NCI-H2029 treated with DMSO at 0.1 percent for 48 hours (cell line): ENCODE measurements at regions not wholly inside any gene's neighbourhood (a gene's known extent, or its start where the extent isn't known, plus 50 kb on each side); places are given as distances from the start of the nearest gene placed in this dataset.

Experiments used
- DNase-seq: peaks from one replicate; lab custom pipeline; 2025; lab: John Stamatoyannopoulos, UW

DNA sequence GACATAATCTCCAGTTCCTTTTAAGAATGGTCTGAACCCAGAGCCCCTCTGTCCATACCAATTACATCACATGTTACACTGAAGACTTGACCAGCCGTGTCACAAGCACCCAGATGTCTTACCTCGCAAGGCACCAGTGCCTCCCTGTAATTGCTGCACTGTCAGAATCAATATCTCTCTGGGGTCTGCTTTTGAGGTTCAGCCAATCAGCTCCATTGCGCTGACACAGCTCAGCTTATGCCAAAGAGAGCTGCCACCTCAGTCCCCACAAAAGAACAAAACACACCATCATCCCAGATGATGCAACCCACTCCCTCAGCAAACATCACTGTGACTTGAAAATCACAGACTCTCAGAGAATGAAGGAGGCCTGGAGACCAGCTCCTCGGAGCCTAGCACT, 82.5 kb upstream of the SORBS2 start:
- no peak for DNase-seq

DNA sequence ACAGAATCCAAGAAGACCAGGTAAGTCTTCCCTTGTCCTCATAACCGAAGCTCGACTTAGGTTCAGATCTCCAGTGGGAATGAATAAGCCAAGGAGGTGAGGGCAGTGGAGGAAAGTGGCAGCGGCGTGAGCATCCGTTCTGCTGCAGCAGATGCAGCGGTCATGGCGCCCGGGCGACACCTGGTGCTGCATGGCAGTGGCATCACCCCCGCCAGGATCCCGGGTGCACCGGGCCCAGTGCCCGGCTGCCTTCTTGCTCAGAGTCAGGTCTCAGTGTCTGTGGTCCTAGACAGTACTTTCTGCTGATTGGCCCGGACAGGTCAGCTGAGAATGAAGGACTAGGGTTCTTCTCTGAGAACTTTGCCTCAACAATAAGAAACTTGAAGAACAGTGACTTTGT, 83.4 kb upstream of the SORBS2 start:
- DNase-seq, result no peak

DNA sequence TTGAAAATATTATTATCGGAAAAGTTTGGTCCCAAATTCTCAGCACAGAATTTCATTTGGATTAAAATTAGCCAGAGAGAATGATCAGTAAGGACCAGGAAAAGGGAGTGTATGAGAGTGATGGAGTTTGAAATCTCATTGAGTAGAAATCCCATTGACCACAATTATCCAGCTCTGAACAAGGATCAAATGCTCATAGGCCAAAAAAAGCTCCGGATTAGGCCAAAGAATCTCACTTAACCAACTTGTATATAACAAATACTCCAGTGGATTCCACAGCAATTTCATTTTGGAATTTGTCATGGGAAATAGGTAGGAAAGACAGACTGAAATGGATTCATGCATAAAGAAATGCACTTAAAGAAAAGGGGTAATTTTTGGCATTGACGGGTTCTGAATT, 83.9 kb upstream of the SORBS2 start:
- no peak for DNase-seq

DNA sequence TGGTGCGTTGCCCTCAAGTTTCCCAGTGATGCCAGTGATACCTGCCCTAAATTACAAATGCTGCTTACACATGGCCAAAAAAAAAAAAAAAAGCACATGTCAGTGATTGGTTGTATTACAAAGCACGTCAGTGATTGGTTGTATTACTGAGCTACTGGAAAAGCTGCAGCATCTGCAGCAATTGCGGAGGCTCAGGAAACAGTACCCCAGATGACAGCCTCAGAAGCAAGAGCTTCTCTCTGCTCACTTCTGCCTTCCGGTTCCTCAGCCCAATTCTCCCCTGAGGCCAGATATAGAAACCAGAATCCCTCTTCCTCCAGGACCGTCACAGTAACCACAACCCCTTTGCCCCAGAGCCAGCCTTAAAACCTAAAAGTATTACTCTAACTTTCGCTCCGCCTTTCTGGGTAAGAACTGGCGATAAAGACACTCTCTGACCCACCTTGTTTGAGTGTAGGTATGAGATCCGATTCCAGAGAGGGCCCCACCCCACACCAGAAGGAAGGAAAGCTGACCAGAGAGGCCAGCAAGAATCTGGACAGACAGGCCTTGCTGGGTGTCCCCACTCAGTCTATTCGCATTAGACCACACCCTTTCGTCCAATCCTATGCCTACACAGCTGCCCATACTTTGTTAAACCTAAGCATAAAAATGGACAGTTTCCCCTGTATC, 85.0 kb upstream of the SORBS2 start:
- no peak for DNase-seq

DNA sequence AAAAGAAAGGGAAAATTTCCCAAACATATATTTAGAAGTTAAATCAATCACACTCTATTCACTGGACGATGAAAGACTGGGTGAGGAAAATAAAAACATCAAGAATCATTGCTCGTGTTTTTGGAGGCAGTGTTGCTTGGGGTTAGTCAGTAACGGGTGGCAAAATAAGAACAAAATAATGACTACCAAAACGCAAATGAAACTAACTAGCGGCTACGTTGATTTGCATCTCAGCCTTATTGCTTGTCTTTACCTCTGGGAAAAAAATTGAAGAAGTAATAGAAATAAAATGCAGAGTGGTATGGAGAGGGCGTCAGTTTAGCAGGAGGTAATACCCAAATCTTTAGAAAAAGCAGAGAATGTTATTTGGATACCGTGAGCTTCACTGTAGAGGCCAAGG, 86.4 kb upstream of the SORBS2 start:
- no peak for DNase-seq

DNA sequence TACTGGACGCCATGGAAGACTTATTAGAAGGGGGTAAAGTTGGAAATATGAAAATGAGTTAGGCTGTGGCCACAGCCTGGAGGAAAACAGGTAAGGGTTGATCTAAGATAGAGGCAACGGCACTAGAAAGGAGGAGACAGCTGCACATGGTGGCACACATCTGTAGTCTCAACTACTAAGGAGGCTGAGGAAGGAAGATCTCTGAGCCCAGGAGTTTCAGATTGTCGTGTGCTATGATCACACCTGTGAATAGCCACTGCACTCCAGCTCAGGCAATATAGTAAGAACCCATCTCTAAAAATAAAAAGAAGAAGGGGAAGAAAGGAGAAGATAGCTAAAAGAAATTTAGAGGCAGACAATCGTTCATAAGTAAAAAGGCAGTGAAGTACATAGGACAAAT, 87.8 kb upstream of the SORBS2 start:
- DNase-seq, result no peak

DNA sequence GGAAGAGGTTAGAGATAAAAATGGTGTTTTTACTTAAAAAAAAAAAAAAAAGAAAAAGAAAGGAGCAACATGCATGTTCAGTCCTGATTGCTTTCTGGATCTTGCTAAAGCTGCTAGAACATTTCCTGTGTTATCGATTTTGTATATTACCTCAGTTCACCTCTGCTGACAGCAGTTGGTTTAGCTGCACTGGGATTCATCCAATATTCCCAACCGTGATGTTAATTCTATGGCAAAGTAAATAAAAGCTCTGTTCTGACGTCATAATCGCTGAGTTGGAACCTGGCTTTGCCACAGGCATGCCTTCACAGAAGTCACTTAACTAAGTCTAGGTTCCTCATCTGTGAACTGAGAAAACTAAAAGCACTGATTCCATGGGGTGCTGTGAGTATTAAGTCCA, 90.7 kb upstream of the SORBS2 start:
- peak; percentile 6 for DNase-seq

DNA sequence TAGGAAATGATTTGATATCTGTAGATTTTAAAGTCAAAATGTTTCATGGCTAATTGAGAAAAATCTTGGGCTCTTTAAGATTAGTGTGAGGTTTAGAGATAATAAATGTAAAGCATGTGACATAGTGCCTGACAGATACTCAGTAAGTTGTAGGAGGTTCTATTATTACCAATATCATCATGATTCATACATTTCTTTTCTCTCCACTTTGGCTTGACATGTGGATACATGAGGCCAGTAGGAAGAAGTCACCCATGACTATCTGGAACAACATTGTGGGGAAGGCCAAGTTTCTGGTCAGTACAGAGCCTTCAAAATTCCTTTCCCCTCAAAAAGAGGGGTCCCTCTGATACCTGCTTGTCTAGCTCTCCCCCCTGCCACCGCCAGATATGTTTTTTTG, 91.2 kb upstream of the SORBS2 start:
- no peak for DNase-seq

DNA sequence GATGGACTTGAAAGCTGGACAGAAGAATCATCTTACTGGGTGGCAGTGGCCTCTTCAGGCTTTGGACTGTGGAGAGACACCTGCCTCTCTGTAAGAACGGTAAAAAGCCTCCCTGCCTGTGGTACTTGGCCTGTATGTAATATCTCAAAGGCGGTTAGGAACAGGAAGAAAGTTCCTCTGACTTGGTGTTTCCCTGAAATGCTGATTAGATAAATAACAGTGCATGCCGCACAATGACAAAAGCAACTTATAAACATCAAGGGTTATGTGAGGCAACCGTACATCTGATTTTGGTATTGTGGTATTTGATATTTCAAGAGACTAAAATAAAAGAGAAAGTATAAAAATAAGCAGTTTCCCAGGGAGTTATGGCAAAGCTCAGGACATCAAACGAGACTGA, 92.4 kb upstream of the SORBS2 start:
- DNase-seq, result no peak

DNA sequence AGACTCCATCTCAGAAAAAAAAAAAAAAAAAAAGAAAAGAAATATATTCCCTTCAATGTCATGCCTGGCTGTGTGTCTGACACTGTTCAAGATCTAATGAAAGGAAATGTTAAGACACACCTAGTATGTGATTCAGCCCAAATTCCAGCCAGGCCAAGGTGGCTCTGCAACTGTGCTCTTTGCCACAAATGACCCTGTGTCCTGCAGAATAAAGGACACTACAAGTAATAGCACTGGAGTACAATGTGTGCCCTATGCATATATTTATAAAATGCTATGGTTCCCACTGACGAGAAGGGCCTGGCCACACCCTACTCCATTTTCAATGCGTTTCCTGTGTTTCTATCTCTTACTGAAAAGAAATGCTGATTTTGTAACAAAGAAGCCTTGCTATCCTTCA, 98.0 kb upstream of the SORBS2 start:
- DNase-seq, result no peak

DNA sequence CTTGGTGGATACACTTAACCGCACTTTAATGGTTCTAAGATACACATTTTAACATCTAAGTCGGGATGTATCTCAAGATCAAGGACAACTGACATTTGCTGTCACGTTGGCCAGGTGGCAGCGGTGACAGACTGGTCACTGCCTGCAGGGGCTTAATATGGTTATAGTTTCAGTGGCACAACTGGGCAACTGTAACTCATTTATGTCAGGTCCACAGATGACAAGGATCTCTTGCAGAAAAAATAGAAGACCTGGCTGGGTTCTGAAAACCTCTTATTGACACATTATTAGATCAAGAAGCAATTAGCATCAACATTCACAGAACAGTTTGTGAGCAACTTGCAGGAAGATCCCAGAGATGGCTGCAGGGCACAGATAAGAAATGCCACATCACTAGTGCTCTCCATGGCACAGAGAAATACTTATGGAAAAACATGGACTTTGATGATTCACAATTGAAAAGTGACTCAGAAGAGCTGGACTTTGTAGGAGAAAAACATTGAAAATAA, 99.6 kb upstream of the SORBS2 start:
- DNase-seq, result no peak

DNA sequence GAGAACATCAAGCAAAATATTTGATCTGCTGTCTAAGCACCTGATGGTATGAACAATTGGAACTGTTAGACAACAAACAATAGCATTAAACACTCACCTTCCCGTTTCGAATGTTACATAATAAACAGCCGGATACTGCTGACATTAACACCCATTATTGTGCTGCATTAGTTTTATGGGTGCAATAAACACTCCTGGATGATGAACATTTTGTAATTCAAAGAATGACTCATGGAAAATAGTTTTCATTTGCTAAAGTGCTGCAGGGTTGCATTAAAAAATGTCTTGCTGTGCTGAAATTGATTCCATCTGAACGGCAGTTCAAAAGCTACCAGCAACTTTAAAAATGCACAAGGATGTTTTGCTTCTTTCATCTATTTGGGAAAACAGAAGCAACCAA, 100.8 kb upstream of the SORBS2 start:
- DNase-seq, result no peak

DNA sequence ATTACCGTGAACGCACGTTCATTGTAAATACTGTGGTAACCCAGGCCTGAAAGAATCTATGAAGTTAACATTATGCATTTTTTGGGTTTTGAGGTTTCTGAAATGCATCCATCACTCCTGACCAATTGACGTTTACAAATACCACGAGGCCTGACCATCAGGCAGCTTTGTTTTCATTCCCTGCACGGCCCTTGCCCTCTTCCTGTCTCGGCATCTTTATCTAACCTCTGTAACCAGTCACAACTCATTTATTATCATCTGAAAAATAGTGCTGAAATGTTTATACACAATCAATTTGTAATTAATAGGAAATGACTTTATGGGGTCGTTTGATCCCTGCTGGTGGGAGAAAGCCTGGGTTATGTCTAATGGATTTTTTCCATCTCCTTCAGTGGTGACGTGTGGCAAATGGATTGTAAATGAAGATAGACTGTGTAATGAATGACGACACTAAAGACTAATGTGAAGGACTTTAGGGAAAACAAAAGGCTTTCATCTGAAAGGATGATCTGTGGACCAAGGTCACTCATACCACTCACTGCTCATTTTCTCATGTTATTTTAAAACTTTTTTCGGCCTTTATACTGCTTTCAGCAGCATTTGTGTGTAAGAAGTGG, 102.7 kb upstream of the SORBS2 start:
- DNase-seq, result no peak

DNA sequence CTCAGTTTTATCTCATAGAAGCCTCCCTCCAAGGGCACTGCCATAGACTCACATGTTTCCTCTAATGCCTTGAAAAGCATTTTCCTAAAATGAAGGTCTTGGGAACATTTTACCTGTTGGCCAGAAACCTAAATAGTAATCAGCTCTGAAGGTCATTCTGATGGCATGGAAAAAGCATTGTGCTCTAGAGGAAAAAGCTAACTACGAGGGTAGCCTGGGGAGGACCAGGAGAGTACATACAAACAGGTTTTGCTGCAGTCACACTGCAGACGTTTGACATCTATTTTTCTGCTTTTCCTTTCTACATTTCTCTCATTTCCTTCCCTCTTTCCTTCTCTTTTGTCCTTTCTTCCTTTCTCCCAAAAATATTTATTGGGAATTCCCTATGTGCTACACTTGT, 103.3 kb upstream of the SORBS2 start:
- DNase-seq, result no peak

DNA sequence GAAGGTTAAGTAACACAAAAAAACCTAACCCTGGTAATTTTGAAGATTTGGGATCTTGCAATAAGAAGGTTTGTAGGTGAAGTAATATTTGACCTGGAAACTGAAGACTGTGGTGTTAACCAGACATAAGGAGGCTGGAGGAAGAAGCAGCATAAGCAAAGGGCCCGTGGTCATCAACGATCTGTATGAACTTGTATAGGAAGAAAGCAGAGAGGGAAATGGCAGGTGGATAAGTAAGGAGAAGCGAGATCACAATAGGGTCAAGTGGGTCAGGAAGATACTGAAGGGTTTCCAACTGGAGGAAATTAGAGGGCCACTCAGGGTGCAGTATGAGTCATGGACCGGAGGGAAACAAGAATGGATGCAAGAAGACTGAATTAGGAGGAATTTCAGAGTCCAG, 103.8 kb upstream of the SORBS2 start:
- no peak for DNase-seq

DNA sequence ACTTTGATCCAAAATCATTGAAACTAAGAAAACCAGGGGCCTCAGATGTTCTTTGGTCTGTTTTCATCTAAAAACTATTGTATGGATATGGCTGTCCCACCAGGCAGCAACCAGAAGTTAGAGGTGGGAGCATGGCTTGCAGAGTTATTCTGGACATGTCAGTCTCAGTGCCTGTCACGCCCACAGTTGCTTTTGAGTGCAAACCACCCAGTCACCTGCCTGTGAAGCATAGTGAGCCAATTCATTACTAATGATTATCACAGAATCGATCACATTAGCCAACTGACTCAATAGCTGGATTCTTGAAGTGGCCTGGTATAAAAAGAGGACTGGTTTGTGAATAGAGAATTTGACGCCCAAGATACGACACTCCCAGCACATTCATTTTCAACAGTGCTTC, 104.2 kb upstream of the SORBS2 start:
- no peak for DNase-seq

DNA sequence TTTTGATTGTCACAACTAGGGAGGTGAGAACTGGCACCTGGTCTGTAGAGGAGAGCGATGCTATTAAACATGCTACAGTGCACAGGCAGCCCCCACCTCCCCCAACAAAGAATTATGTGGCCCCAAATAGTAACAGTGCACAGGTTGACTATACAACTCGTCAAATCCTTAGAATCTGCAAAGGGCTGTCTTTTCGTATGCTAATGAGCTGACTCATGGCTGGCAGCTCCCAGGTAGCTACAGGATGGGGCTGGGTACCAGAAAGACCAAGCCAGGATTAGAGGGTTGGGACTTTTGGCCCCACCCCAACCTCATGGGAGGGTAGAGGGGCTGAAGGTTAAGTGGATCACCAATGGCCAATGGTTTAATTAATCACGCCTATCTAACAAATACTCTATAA, 104.7 kb upstream of the SORBS2 start:
- DNase-seq, result no peak

DNA sequence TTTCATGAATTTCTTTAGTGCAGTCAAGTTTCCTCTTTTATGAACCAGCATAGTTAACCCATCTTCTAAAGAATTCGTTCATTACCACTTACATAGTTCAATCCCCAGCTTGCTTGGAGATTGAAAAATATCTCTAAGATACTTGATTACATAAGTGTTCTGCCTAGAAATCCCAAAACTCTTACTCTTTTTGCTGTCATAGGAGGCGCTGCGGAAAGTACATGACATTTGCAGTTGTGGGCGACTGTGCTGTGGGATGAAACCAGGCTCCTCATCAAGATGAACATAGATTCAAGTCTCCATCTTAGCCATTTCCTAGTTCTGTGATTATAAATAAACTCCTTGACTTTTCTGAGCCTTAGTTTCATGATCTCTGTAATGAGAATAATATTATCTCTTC, 107.1 kb upstream of the SORBS2 start:
- no peak for DNase-seq

DNA sequence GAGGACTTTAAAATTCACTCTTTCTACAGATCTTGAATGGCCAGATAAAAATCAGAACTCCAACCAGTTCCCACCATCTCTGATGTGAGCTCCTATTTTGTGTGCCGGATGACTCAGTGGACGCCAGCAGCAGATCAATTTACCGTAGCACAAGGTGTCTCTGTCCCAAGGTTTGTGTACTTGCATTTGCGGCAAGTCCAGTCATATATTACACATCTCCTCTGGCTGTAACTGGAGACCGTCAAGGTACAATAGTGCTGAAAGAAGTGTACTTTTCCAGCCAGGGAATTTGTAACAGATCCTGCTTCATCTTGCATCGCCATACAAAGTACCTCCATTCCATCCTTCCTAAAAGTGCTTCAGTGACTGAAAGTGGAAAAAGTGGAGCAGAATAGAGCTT, 108.2 kb upstream of the SORBS2 start:
- DNase-seq, result no peak

DNA sequence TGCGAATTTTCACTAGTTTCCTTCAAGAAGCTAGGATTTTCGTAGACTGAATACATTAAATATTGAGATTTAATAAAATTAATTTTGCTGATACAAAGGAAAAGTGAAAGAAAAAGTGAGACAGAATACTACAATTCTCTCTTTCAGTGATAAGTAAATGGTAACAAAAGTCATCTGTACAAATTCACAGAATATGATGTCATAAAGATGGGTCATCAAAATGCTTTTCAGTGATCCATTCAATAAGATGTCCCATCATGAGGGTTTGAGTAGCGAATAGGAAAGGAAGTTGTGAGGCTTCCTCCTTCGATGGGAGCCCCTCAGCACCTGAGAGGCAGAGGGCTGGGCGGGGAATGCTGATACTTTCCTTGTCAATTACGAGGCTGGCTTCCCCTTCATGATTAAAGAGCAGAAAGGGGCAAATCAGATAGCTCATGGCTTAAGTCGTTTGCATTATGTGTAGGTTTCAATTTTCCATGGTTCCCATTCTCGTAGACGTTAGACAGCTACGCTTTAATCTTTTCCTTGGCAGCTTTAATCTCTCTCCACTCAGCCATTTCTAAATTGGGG, 108.8 kb upstream of the SORBS2 start:
- no peak for DNase-seq

DNA sequence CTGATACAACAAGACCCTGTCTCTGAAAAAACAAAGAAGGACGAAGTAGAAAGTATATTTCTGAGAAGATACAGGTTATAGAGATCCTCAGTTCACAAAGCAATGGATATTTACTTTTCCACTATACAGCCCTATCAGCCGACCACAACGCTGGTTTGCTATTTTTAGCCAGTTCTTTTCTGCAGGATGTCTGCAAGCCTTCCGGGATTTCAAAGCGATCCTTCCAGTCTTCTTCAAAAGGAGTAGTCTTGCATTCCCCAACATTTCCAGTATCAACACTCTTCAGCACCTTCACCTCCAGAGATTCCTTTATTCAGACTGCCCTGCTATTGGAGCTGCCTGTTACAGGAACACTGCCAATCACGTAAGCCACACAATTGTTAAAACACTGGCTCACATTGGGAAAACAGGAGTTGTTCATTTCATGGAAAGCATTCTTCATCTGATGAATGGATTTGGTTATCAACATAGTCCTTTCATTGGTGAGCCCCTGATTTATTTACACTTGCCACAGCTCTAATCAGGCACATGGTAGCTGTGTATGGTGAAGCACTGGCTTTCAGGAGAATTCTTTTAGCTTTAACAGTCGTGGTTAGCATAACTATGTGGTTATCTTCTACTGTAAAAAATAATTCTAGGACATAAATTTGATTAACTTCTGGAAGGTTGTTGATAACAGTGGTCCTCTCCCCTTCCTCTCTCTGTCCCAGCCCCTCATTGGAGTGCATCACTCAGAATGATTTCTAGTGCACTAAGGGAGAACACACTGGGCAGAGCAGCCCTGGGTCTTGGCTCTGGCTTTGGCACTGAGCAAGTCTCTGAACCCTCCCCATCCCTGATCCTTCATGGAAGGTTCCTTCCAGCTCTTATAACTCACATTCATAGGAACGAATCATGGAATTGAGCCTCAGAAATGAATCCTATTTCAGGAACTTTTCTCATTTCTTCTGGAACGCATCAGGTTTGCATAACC, 109.9 kb upstream of the SORBS2 start:
- DNase-seq, result no peak

DNA sequence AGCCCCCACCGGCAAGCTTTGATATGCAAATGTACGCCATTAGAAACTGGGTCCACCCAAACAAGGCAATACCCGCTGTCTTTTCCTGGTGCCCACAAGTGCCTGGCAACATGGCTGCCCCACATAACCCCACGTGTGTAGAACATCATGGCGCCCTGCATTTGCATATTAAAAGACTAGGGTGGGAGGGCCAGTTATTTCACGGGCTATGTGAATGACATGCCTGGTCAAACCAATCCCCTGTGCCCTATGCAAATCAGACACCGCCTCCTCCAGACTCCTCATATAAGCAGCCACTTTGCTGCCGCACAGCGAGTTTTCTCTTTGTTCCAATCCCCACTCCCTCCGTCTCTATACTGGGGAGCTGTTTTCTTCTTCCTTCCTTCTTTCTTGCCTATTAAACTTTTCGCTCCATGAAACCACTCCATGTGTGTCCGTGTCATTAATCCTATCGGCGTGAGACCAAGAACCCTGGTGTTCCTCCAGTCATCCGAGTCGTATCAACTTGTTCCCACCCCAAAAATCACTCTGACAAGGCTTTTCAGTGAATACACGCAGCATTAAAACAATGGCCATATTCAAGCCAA, 112.6 kb upstream of the SORBS2 start:
- no peak for DNase-seq
